Stomach (tissue), 4 donors: ENCODE measurements at regions not wholly inside any gene's neighbourhood (a gene's known extent, or its start where the extent isn't known, plus 50 kb on each side); places are given as distances from the start of the nearest gene placed in this dataset.

Source experiments
- POLR2A ChIP-seq, 4 donors: fragments of 450-650 bp; IDR thresholded peaks; one replicate each; pipeline ENCODE4 v1.6.1; 2016; ENCODE audit warnings: antibody characterized with exemption in 4 of 4, control low read depth in 2 of 4, mild to moderate bottlenecking in 1 of 4, moderate library complexity in 1 of 4
- TF ChIP-seq, protein P1 (sequence below), 7 experiments: fragments of 450-650 bp in 4 of 7; fragments of 200-600 bp in 3 of 7; sonication (generic) in 3 of 7; IDR thresholded peaks; one replicate each; pipeline ENCODE4 v1.5.1; 2016 to 2019; ENCODE audit warnings: antibody characterized with exemption in 7 of 7, control low read depth in 2 of 7, mild to moderate bottlenecking in 1 of 7

GRCh38 chr2:34416856-34417255, 817.8 kb upstream of the FAM98A start:
- TF ChIP-seq, protein P1, sequence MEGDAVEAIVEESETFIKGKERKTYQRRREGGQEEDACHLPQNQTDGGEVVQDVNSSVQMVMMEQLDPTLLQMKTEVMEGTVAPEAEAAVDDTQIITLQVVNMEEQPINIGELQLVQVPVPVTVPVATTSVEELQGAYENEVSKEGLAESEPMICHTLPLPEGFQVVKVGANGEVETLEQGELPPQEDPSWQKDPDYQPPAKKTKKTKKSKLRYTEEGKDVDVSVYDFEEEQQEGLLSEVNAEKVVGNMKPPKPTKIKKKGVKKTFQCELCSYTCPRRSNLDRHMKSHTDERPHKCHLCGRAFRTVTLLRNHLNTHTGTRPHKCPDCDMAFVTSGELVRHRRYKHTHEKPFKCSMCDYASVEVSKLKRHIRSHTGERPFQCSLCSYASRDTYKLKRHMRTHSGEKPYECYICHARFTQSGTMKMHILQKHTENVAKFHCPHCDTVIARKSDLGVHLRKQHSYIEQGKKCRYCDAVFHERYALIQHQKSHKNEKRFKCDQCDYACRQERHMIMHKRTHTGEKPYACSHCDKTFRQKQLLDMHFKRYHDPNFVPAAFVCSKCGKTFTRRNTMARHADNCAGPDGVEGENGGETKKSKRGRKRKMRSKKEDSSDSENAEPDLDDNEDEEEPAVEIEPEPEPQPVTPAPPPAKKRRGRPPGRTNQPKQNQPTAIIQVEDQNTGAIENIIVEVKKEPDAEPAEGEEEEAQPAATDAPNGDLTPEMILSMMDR (IDR thresholded peaks at IDR 0.05), result no peak
- TF ChIP-seq POLR2A (IDR thresholded peaks at IDR 0.05), result no peak
